Vagina (tissue), 2 donors: ENCODE measurements at regions not wholly inside any gene's neighbourhood (a gene's known extent, or its start where the extent isn't known, plus 50 kb on each side); places are given as distances from the start of the nearest gene placed in this dataset.

Experiments used
- CTCF ChIP-seq, 3 experiments: fragments of 450-650 bp in 2 of 3; fragments of 200-600 bp in 1 of 3; sonication (generic) in 1 of 3; IDR thresholded peaks; one replicate each; pipeline ENCODE4 v1.5.1; 2017 to 2019; ENCODE audit warnings: antibody characterized with exemption in 3 of 3, mild to moderate bottlenecking in 2 of 3, moderate library complexity in 2 of 3
- POLR2A ChIP-seq, 2 donors: fragments of 450-650 bp; IDR thresholded peaks; one replicate each; pipeline ENCODE4 v1.6.1; 2017; ENCODE audit warnings: antibody characterized with exemption in 2 of 2, mild to moderate bottlenecking in 2 of 2, moderate library complexity in 2 of 2

- TF ChIP-seq CTCF (IDR thresholded peaks at IDR 0.05) (no peak), POLR2A (IDR thresholded peaks at IDR 0.05) (no peak)
Measured at GRCh38 chr13:31890946-31891345, 140.6 kb upstream of the FRY start.
